ENCODE measurements at regions not wholly inside any gene's neighbourhood (a gene's known extent, or its start where the extent isn't known, plus 50 kb on each side); places are given as distances from the start of the nearest gene placed in this dataset.
A peak's percentile ranks its signal among the peaks of the same experiment; 100 is the strongest.

DNA sequence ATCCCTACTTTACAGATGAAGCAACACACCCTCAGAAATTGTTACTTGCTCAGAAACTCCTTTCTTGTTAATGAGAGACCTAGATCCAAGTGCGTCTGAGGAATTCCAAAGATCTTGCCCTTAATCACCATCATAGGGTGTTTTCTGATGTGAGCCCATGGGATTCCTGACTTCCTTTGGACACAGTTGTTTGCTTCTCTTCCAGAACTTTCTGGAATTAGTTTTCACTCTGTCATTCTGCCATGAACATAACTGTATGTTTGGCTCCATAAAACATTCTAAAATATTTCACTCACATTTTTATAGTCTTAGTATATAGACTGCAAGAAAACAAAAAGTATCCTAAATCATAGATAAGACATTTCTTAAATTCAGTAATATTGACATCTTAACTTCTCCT, 593.9 kb upstream of the SOX11 start:
- no peaks in the 10 kb centered on the region for H3K27me3 ChIP-seq (ENCODE audit: control insufficient read depth, insufficient read depth, low read length)
- no peaks in the 10 kb centered on the region for H3K4me1 ChIP-seq (ENCODE audit: control insufficient read depth, insufficient read depth, low read length)
- H3K27ac ChIP-seq (ENCODE audit: low read depth, low read length) = no peak overlapping the region
- H3K9me3 ChIP-seq (ENCODE audit: control insufficient read depth, insufficient read depth, low read depth, low read length) = 0 out of 2 replicates have a peak, but pooled peaks cover 3% of the 10 kb centered on the region
- no peak overlapping the region for H3K4me3 ChIP-seq (ENCODE audit: low read depth, low read length)
- no peak overlapping the region for H3K9ac ChIP-seq (ENCODE audit: low read length)
- H3K36me3 ChIP-seq (ENCODE audit: control insufficient read depth, insufficient read depth, low read length) = no peaks in the 10 kb centered on the region

DNA sequence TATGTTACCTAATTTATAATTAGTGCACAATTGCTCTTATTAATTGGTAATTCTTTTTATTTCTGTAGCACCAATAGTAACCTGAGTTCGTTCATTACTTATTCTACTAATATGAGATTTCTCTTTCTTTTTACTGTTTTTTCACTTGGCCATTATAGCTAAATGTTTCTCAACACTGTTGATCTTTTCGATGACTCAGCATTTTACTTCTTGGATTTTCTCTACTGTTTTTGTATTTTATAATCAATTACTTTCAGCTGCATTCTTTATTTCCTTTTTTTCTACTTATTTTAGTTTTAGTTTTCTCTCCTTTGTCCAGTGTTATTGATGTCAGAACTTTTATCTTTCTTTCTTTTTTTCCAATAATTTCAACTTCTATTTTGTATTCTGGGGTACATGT, 589.4 kb upstream of the SOX11 start:
- Histone ChIP-seq H3K27me3 (ENCODE audit: control insufficient read depth, insufficient read depth, low read length) (no peaks in the 10 kb centered on the region), H3K4me1 (ENCODE audit: control insufficient read depth, insufficient read depth, low read length) (no peaks in the 10 kb centered on the region), H3K36me3 (ENCODE audit: control insufficient read depth, insufficient read depth, low read length) (no peaks in the 10 kb centered on the region), H3K4me3 (ENCODE audit: low read depth, low read length) (no peak overlapping the region), H3K27ac (ENCODE audit: low read depth, low read length) (no peak overlapping the region), H3K9me3 (ENCODE audit: control insufficient read depth, insufficient read depth, low read depth, low read length) (peaks cover 19% of the 10 kb centered on the region), H3K9ac (ENCODE audit: low read length) (no peak overlapping the region)

DNA sequence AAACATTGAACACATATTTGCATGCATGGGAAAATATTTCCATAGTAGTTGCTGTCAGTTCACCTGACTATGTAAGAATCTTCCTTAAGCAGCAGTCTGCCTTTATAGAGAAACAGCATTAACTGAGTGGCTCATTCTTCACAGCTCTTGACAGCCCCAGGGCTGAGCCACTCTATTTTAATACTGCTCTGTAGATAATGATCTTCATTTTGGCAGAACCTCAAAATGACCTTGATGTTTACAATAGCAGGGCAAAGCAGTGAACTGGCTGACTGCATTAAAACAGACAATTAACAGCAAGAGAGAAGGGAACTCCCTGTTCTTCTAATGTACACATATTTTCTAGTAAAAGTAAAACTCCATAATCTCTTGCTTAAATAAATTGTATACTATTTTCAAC, 580.6 kb upstream of the SOX11 start:
- Histone ChIP-seq H3K27me3 (ENCODE audit: control insufficient read depth, insufficient read depth, low read length) (no peaks in the 10 kb centered on the region), H3K36me3 (ENCODE audit: control insufficient read depth, insufficient read depth, low read length) (no peaks in the 10 kb centered on the region), H3K27ac (ENCODE audit: low read depth, low read length) (no peak overlapping the region), H3K9me3 (ENCODE audit: control insufficient read depth, insufficient read depth, low read depth, low read length) (peaks cover 60% of the 10 kb centered on the region), H3K4me1 (ENCODE audit: control insufficient read depth, insufficient read depth, low read length) (no peaks in the 10 kb centered on the region), H3K4me3 (ENCODE audit: low read depth, low read length) (no peak overlapping the region), H3K9ac (ENCODE audit: low read length) (no peak overlapping the region)

DNA sequence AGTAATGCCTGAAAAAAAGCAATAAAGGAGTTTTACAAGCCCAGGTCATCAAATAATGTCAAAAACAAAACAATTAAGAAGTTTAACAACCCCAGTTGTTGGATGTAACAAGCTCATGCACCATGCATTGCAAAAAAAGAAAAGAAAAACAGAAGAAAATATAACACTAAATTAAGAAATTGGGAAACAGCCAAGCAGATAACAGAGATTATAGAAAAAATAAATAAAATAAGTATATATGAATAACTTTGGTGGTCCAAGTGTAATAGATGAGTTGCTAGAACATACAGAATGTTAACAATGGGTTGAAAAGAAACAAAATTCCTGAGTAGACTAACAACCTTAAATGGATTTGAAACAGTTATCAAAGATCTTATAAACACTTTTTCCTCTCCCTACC, 573.1 kb upstream of the SOX11 start:
- Histone ChIP-seq H3K9ac (ENCODE audit: low read length) (no peak overlapping the region), H3K4me1 (ENCODE audit: control insufficient read depth, insufficient read depth, low read length) (no peaks in the 10 kb centered on the region), H3K27me3 (ENCODE audit: control insufficient read depth, insufficient read depth, low read length) (no peaks in the 10 kb centered on the region), H3K9me3 (ENCODE audit: control insufficient read depth, insufficient read depth, low read depth, low read length) (peaks cover 16% of the 10 kb centered on the region), H3K4me3 (ENCODE audit: low read depth, low read length) (no peak overlapping the region), H3K36me3 (ENCODE audit: control insufficient read depth, insufficient read depth, low read length) (no peaks in the 10 kb centered on the region), H3K27ac (ENCODE audit: low read depth, low read length) (no peak overlapping the region)

GRCh38 chr2:5121121-5121520, 571.1 kb upstream of the SOX11 start:
- H3K27ac ChIP-seq (ENCODE audit: low read depth, low read length) = no peak overlapping the region
- peaks cover 8% of the 10 kb centered on the region; the same call in 1 of the 2 replicates for H3K4me1 ChIP-seq (ENCODE audit: control insufficient read depth, insufficient read depth, low read length)
- H3K9me3 ChIP-seq (ENCODE audit: control insufficient read depth, insufficient read depth, low read depth, low read length) = no peaks in the 10 kb centered on the region
- no peaks in the 10 kb centered on the region for H3K27me3 ChIP-seq (ENCODE audit: control insufficient read depth, insufficient read depth, low read length)
- H3K4me3 ChIP-seq (ENCODE audit: low read depth, low read length) = no peak overlapping the region
- no peak overlapping the region for H3K9ac ChIP-seq (ENCODE audit: low read length)
- H3K36me3 ChIP-seq (ENCODE audit: control insufficient read depth, insufficient read depth, low read length) = no peaks in the 10 kb centered on the region

DNA sequence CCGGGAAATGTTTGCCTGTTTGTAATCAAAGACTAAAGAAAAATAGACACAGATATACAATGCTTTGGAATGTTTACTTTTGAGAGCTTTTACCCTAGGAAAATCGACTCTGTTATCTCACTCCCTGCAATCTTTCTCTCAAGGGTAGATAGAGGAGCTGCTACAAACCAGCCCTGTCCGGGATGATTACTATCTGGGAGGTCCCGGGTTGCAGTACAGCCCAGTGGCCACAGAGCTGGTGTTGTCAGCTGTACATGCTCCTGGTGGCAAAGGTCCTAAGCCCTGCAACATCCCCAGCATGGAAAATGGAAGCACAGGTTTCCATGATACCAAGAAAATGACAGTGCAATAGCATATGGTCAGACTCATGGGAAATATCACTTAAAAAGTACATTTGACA, 570.5 kb upstream of the SOX11 start:
- H3K4me1 ChIP-seq (ENCODE audit: control insufficient read depth, insufficient read depth, low read length) = peaks cover 9% of the 10 kb centered on the region; the same call in 1 of the 2 replicates

GRCh38 chr2:5123582-5124196, 568.5 kb upstream of the SOX11 start:
- H3K9ac ChIP-seq (ENCODE audit: low read length) = no peak overlapping the region
- no peaks in the 10 kb centered on the region for H3K36me3 ChIP-seq (ENCODE audit: control insufficient read depth, insufficient read depth, low read length)
- H3K4me1 ChIP-seq (ENCODE audit: control insufficient read depth, insufficient read depth, low read length) = peaks cover 9% of the 10 kb centered on the region; the same call in 1 of the 2 replicates
- no peak overlapping the region for H3K27ac ChIP-seq (ENCODE audit: low read depth, low read length)
- H3K9me3 ChIP-seq (ENCODE audit: control insufficient read depth, insufficient read depth, low read depth, low read length) = no peaks in the 10 kb centered on the region
- H3K4me3 ChIP-seq (ENCODE audit: low read depth, low read length) = no peak overlapping the region
- H3K27me3 ChIP-seq (ENCODE audit: control insufficient read depth, insufficient read depth, low read length) = no peaks in the 10 kb centered on the region

More for the DNA sequence above, 570.5 kb upstream of the SOX11 start:
- Histone ChIP-seq H3K27me3 (ENCODE audit: control insufficient read depth, insufficient read depth, low read length) (no peaks in the 10 kb centered on the region), H3K36me3 (ENCODE audit: control insufficient read depth, insufficient read depth, low read length) (no peaks in the 10 kb centered on the region), H3K9me3 (ENCODE audit: control insufficient read depth, insufficient read depth, low read depth, low read length) (no peaks in the 10 kb centered on the region), H3K4me3 (ENCODE audit: low read depth, low read length) (no peak overlapping the region), H3K9ac (ENCODE audit: low read length) (no peak overlapping the region), H3K27ac (ENCODE audit: low read depth, low read length) (no peak overlapping the region)

DNA sequence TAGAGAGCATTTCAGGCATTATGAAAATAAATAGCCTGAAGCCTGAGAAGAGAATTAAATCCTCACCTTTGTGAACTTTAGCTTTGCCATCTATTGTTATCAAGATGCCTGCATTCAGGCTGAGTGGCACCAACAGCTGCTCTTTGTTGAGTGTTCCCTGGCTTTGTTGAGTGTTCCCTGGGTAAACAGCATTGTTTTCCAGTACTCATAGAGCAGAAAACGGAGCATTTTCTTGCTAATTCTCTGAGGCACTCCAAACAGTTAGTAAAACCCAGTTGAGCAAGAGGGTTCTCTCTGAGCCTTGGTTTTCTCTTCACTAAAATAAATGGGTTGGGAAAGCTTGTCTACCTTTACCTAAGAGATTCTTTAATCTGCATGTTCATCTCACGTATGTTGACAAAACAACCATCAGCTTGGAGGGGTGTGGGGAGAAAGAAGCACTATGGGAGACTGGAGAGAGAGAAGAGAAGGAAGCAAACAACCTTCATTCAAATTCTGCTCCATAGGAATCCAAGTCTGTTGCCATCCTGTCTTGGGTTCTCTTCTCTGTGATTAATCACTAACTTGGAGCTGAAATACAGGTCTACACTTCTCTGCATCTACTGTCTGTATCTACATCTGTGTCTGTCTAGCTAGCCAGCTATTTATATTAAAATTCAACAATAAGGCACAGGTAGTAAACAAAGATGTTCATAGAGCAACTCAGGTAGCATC, 567.0 kb upstream of the SOX11 start:
- peak overlapping the region; percentile 64; the same call in 1 of the 2 replicates for H3K27ac ChIP-seq (ENCODE audit: low read depth, low read length)
- H3K9ac ChIP-seq (ENCODE audit: low read length) = peak overlapping the region; percentile 49
- H3K4me3 ChIP-seq (ENCODE audit: low read depth, low read length) = no peak overlapping the region
- no peaks in the 10 kb centered on the region for H3K27me3 ChIP-seq (ENCODE audit: control insufficient read depth, insufficient read depth, low read length)
- H3K4me1 ChIP-seq (ENCODE audit: control insufficient read depth, insufficient read depth, low read length) = peaks cover 9% of the 10 kb centered on the region; the same call in 1 of the 2 replicates
- no peaks in the 10 kb centered on the region for H3K9me3 ChIP-seq (ENCODE audit: control insufficient read depth, insufficient read depth, low read depth, low read length)
- H3K36me3 ChIP-seq (ENCODE audit: control insufficient read depth, insufficient read depth, low read length) = no peaks in the 10 kb centered on the region

DNA sequence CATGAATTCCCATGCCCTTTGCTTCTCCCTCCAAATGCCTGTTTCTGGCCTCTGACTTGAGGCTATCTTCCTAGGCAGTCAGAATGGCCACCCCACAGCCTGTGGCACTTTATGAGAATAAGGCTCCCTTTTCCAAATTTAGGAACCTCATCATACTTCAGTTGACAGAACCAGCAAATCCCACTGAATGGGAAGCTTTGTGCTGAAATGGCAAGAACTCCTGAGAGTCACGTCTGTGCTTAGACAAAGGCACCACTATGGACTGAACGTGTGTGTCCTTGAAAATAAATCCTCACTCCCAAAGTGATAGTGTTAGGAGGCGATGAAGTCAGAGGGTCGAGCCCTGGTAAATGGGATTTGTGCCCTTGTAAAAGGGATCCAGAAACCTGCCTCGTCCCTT, 559.9 kb upstream of the SOX11 start:
- no peak overlapping the region for H3K4me3 ChIP-seq (ENCODE audit: low read depth, low read length)
- no peaks in the 10 kb centered on the region for H3K36me3 ChIP-seq (ENCODE audit: control insufficient read depth, insufficient read depth, low read length)
- no peak overlapping the region for H3K9ac ChIP-seq (ENCODE audit: low read length)
- H3K9me3 ChIP-seq (ENCODE audit: control insufficient read depth, insufficient read depth, low read depth, low read length) = 0 out of 2 replicates have a peak, but pooled peaks cover 5% of the 10 kb centered on the region
- H3K4me1 ChIP-seq (ENCODE audit: control insufficient read depth, insufficient read depth, low read length) = no peaks in the 10 kb centered on the region
- no peaks in the 10 kb centered on the region for H3K27me3 ChIP-seq (ENCODE audit: control insufficient read depth, insufficient read depth, low read length)
- no peak overlapping the region for H3K27ac ChIP-seq (ENCODE audit: low read depth, low read length)

GRCh38 chr2:5140347-5140746, 551.8 kb upstream of the SOX11 start:
- no peaks in the 10 kb centered on the region for H3K36me3 ChIP-seq (ENCODE audit: control insufficient read depth, insufficient read depth, low read length)
- H3K4me3 ChIP-seq (ENCODE audit: low read depth, low read length) = no peak overlapping the region
- no peaks in the 10 kb centered on the region for H3K9me3 ChIP-seq (ENCODE audit: control insufficient read depth, insufficient read depth, low read depth, low read length)
- H3K4me1 ChIP-seq (ENCODE audit: control insufficient read depth, insufficient read depth, low read length) = no peaks in the 10 kb centered on the region
- no peaks in the 10 kb centered on the region for H3K27me3 ChIP-seq (ENCODE audit: control insufficient read depth, insufficient read depth, low read length)
- no peak overlapping the region for H3K27ac ChIP-seq (ENCODE audit: low read depth, low read length)
- H3K9ac ChIP-seq (ENCODE audit: low read length) = no peak overlapping the region

GRCh38 chr2:5144159-5144558, 548.0 kb upstream of the SOX11 start:
- Histone ChIP-seq H3K9ac (ENCODE audit: low read length) (no peak overlapping the region), H3K9me3 (ENCODE audit: control insufficient read depth, insufficient read depth, low read depth, low read length) (peaks cover 10% of the 10 kb centered on the region), H3K27me3 (ENCODE audit: control insufficient read depth, insufficient read depth, low read length) (no peaks in the 10 kb centered on the region), H3K36me3 (ENCODE audit: control insufficient read depth, insufficient read depth, low read length) (no peaks in the 10 kb centered on the region), H3K4me3 (ENCODE audit: low read depth, low read length) (no peak overlapping the region), H3K4me1 (ENCODE audit: control insufficient read depth, insufficient read depth, low read length) (no peaks in the 10 kb centered on the region), H3K27ac (ENCODE audit: low read depth, low read length) (no peak overlapping the region)

All from HUES6 (cell line).